T-cell (primary cell): ENCODE measurements at regions not wholly inside any gene's neighbourhood (a gene's known extent, or its start where the extent isn't known, plus 50 kb on each side); places are given as distances from the start of the nearest gene placed in this dataset.

ENCODE experiments used
- ATAC-seq, 4 experiments: fragments of 200-7000 bp in 3 of 4; fragments of 150-1000 bp in 1 of 4; cut with Tn5 transposase; replicated peaks in 1 of 4; 1 replicate in 3 of 4; 2 replicates in 1 of 4; pipeline ENCODE4 v1.10.0; 2021; ENCODE audit warnings: moderate library complexity in 3 of 4, mild to moderate bottlenecking in 2 of 4, moderate number of reproducible peaks in 1 of 4
- CTCF ChIA-PET, 2 donors: fragments of 300-600 bp; sonication (Branson Sonifier 250); formaldehyde crosslinking; loops; one replicate each; lab custom pipeline; 2022; ENCODE audit warnings: antibody characterized with exemption in 2 of 2; lab: Charles Lee
- POLR2A ChIA-PET, 2 donors: fragments of 300-600 bp; sonication (Branson Sonifier 250); formaldehyde crosslinking; loops; one replicate each; lab custom pipeline; 2022; ENCODE audit warnings: antibody characterized with exemption in 2 of 2; lab: Charles Lee
- DNase-seq, 35 experiments: peaks; one replicate each; pipeline versions ENCODE4 v3.0.0 to v3.0.0-alpha.2; 2013 to 2023
- H3K27ac ChIP-seq: one replicate; pipeline ENCODE4 v1.5.1; 2013; ENCODE audit warnings: low read length
- H3K27me3 ChIP-seq, 2 experiments: replicated peaks in 1 of 2; 1 replicate in 1 of 2; 2 replicates in 1 of 2; pipeline versions ENCODE4 v1.6.1 to v1.7.0; 2013; ENCODE audit warnings: low read length in 1 of 2, mixed read lengths in 1 of 2; ENCODE audit not compliant: control insufficient read depth in 2 of 2, insufficient read depth in 2 of 2; ENCODE audit errors: extremely low read depth in 1 of 2
- H3K36me3 ChIP-seq, 2 donors: 1 replicate in 1 of 2; 2 replicates in 1 of 2; pipeline versions ENCODE4 v1.6.1 to v1.7.0; 2013; ENCODE audit warnings: low read length in 1 of 2; ENCODE audit not compliant: control insufficient read depth in 2 of 2, insufficient read depth in 1 of 2; ENCODE audit errors: extremely low read depth in 1 of 2
- H3K4me1 ChIP-seq, 2 experiments: 1 replicate in 1 of 2; 2 replicates in 1 of 2; pipeline versions ENCODE4 v1.6.1 to v1.7.0; 2013; ENCODE audit warnings: low read length in 2 of 2, mixed read lengths in 1 of 2; ENCODE audit not compliant: insufficient read depth in 2 of 2, control insufficient read depth in 1 of 2; ENCODE audit errors: extremely low read depth in 1 of 2
- H3K4me3 ChIP-seq, 2 donors: 1 replicate in 1 of 2; 2 replicates in 1 of 2; pipeline versions ENCODE4 v1.5.1 to v1.7.0; 2013; ENCODE audit warnings: mild to moderate bottlenecking in 2 of 2, low read length in 1 of 2, moderate library complexity in 1 of 2; ENCODE audit not compliant: control insufficient read depth in 1 of 2; ENCODE audit errors: extremely low read depth in 1 of 2
- H3K9me3 ChIP-seq: 2 replicates; pipeline ENCODE4 v1.7.0; 2013
- H3K27ac Mint-ChIP-seq, 2 donors: one replicate each; pipeline ENCODE4 v1.8.0; 2020 to 2021; ENCODE audit warnings: mild to moderate bottlenecking in 2 of 2, mixed read lengths in 2 of 2
- H3K27me3 Mint-ChIP-seq, 2 donors: one replicate each; pipeline ENCODE4 v1.8.0; 2021 to 2022; ENCODE audit warnings: mixed read lengths in 2 of 2
- H3K36me3 Mint-ChIP-seq: one replicate; pipeline ENCODE4 v1.8.0; 2021; ENCODE audit warnings: mixed read lengths
- H3K4me1 Mint-ChIP-seq, 3 donors: one replicate each; pipeline ENCODE4 v1.8.0; 2020 to 2022; ENCODE audit warnings: mixed read lengths in 3 of 3, mild to moderate bottlenecking in 1 of 3
- H3K4me3 Mint-ChIP-seq, 3 donors: one replicate each; pipeline ENCODE4 v1.8.0; 2020 to 2022; ENCODE audit warnings: mild to moderate bottlenecking in 3 of 3, mixed read lengths in 3 of 3, moderate library complexity in 3 of 3
- H3K9me3 Mint-ChIP-seq, 3 donors: one replicate each; pipeline ENCODE4 v1.8.0; 2020 to 2022; ENCODE audit warnings: mixed read lengths in 3 of 3
- WGBS: methylation state at CpG from one replicate; pipeline ENCODE4 v1.1.5; 2013; ENCODE audit warnings: missing lambda C conversion rate; ENCODE audit not compliant: insufficient coverage; 5-methylcytosine and 5-hydroxymethylcytosine counted together

- H3K4me1 Mint-ChIP-seq = no peaks in the 10 kb centered on the region
- Histone ChIP-seq H3K4me3 (no peak overlapping the region), H3K9me3 (no peaks in the 10 kb centered on the region), H3K36me3 (no peaks in the 10 kb centered on the region), H3K27ac (no peak overlapping the region), H3K27me3 (no peaks in the 10 kb centered on the region), H3K4me1 (no peaks in the 10 kb centered on the region)
- no peak overlapping the region for H3K4me3 Mint-ChIP-seq
- ChIA-PET POLR2A (no interaction called here), CTCF (no interaction called here)
- H3K27ac Mint-ChIP-seq = no peak overlapping the region
- peaks cover 8 to 16% of the 10 kb centered on the region in 2 donors for H3K27me3 Mint-ChIP-seq
- no peak for DNase-seq
- no peaks in the 10 kb centered on the region for H3K36me3 Mint-ChIP-seq
- no peak for ATAC-seq
- 80% methylated on average over 1 of the region's 2 CpGs for WGBS
- no peaks in the 10 kb centered on the region for H3K9me3 Mint-ChIP-seq
These were observed 463.1 kb downstream of the DMAC1 start for GRCh38 chr9:7336356-7337065.

- Mint-ChIP-seq H3K27ac (no peak overlapping the region), H3K9me3 (no peaks in the 10 kb centered on the region), H3K36me3 (no peaks in the 10 kb centered on the region), H3K4me3 (no peak overlapping the region), H3K4me1 (no peaks in the 10 kb centered on the region), H3K27me3 (peaks cover 4 to 17% of the 10 kb centered on the region in 2 donors)
- H3K9me3 ChIP-seq = no peaks in the 10 kb centered on the region
- ATAC-seq (no peak), DNase-seq (no peak)
- CTCF ChIA-PET = no interaction called here
- H3K4me1 ChIP-seq = no peaks in the 10 kb centered on the region
- no peaks in the 10 kb centered on the region for H3K36me3 ChIP-seq
- H3K4me3 ChIP-seq = no peak overlapping the region
- no peak overlapping the region for H3K27ac ChIP-seq
- POLR2A ChIA-PET = no interaction called here
- H3K27me3 ChIP-seq = no peaks in the 10 kb centered on the region
- WGBS = no CpG with 5 or more reads among the region's 1 CpG
These were observed 465.9 kb downstream of the DMAC1 start for GRCh38 chr9:7333719-7334118.

GRCh38 chr9:7332780-7333179 lies 466.8 kb downstream of the DMAC1 start:
- no peaks in the 10 kb centered on the region for H3K36me3 ChIP-seq
- H3K9me3 ChIP-seq = no peaks in the 10 kb centered on the region
- no peak overlapping the region for H3K4me3 ChIP-seq
- no peak overlapping the region for H3K27ac ChIP-seq
- ATAC-seq = no peak
- H3K4me1 Mint-ChIP-seq = no peaks in the 10 kb centered on the region
- H3K27me3 ChIP-seq = no peaks in the 10 kb centered on the region
- DNase-seq = no peak
- no peak overlapping the region for H3K4me3 Mint-ChIP-seq
- H3K9me3 Mint-ChIP-seq = no peaks in the 10 kb centered on the region
- no peaks in the 10 kb centered on the region for H3K36me3 Mint-ChIP-seq
- no peak overlapping the region for H3K27ac Mint-ChIP-seq
- no peaks in the 10 kb centered on the region for H3K4me1 ChIP-seq
- H3K27me3 Mint-ChIP-seq = peaks cover 4 to 14% of the 10 kb centered on the region in 2 donors
- POLR2A ChIA-PET = no interaction called here
- CTCF ChIA-PET = no interaction called here

GRCh38 chr9:7328453-7328852 lies 471.1 kb downstream of the DMAC1 start:
- DNase-seq (no peak), ATAC-seq (no peak)
- Mint-ChIP-seq H3K27me3 (peaks cover 2 to 9% of the 10 kb centered on the region in 2 donors), H3K4me1 (no peaks in the 10 kb centered on the region), H3K27ac (no peak overlapping the region), H3K9me3 (no peaks in the 10 kb centered on the region), H3K36me3 (no peaks in the 10 kb centered on the region), H3K4me3 (no peak overlapping the region)
- Histone ChIP-seq H3K4me1 (no peaks in the 10 kb centered on the region), H3K27me3 (no peaks in the 10 kb centered on the region), H3K27ac (no peak overlapping the region), H3K4me3 (no peak overlapping the region), H3K9me3 (no peaks in the 10 kb centered on the region), H3K36me3 (no peaks in the 10 kb centered on the region)
- POLR2A ChIA-PET = no interaction called here
- CTCF ChIA-PET = no interaction called here

GRCh38 chr9:7325995-7326394 lies 473.6 kb downstream of the DMAC1 start:
- no peak for ATAC-seq
- ChIA-PET POLR2A (no interaction called here), CTCF (interaction anchor here in 1 of 2 donors (0.5 kb wide), 1 partner anchor 248 kb away, joined by 3 read pairs; no protein-coding TSS in a partner anchor)
- Histone ChIP-seq H3K4me1 (no peaks in the 10 kb centered on the region), H3K36me3 (no peaks in the 10 kb centered on the region), H3K9me3 (no peaks in the 10 kb centered on the region), H3K27me3 (no peaks in the 10 kb centered on the region), H3K27ac (no peak overlapping the region), H3K4me3 (no peak overlapping the region)
- 78% methylated on average over 1 of the region's 1 CpG for WGBS
- no peaks in the 10 kb centered on the region for H3K36me3 Mint-ChIP-seq
- H3K9me3 Mint-ChIP-seq = no peaks in the 10 kb centered on the region
- no peak overlapping the region for H3K4me3 Mint-ChIP-seq
- no peak overlapping the region for H3K27ac Mint-ChIP-seq
- peaks cover 0 to 8% of the 10 kb centered on the region in 2 donors for H3K27me3 Mint-ChIP-seq
- DNase-seq = no peak
- no peaks in the 10 kb centered on the region for H3K4me1 Mint-ChIP-seq

GRCh38 chr9:7324152-7324598 lies 475.4 kb downstream of the DMAC1 start:
- POLR2A ChIA-PET = interaction anchor here in 1 of 2 donors (0.8 kb wide), 1 partner anchor 20 kb away, joined by 10 read pairs; no protein-coding TSS in a partner anchor
- Histone ChIP-seq H3K27ac (no peak overlapping the region), H3K9me3 (no peaks in the 10 kb centered on the region), H3K4me3 (no peak overlapping the region), H3K27me3 (no peaks in the 10 kb centered on the region), H3K4me1 (no peaks in the 10 kb centered on the region), H3K36me3 (no peaks in the 10 kb centered on the region)
- H3K36me3 Mint-ChIP-seq = no peaks in the 10 kb centered on the region
- H3K4me3 Mint-ChIP-seq = no peak overlapping the region
- DNase-seq (no peak), ATAC-seq (no peak)
- WGBS = no CpG with 5 or more reads among the region's 3 CpGs
- no peak overlapping the region for H3K27ac Mint-ChIP-seq
- no peaks in the 10 kb centered on the region for H3K4me1 Mint-ChIP-seq
- no peaks in the 10 kb centered on the region for H3K9me3 Mint-ChIP-seq
- CTCF ChIA-PET = interaction anchor here (0.7 kb wide), 3 partner anchors 135 to 1554 kb away, joined by 3 to 6 read pairs (median 4); no protein-coding TSS in a partner anchor
- peaks cover under 1 to 10% of the 10 kb centered on the region in 2 donors for H3K27me3 Mint-ChIP-seq
